Stimulated activated CD4-positive, alpha-beta T cell treated with anti-CD3 and anti-CD28 coated beads, Interleukin-12 subunit alpha, Interleukin-12 subunit beta, amount 100 ng/mL, for 48 hours (primary cell): ENCODE measurements at regions not wholly inside any gene's neighbourhood (a gene's known extent, or its start where the extent isn't known, plus 50 kb on each side); places are given as distances from the start of the nearest gene placed in this dataset.

Experiments used
- DNase-seq, 3 donors: peaks; one replicate each; pipeline ENCODE4 v3.0.0-alpha.2; 2020; ENCODE audit warnings: low read depth in 2 of 3, low spot score in 1 of 3

DNA sequence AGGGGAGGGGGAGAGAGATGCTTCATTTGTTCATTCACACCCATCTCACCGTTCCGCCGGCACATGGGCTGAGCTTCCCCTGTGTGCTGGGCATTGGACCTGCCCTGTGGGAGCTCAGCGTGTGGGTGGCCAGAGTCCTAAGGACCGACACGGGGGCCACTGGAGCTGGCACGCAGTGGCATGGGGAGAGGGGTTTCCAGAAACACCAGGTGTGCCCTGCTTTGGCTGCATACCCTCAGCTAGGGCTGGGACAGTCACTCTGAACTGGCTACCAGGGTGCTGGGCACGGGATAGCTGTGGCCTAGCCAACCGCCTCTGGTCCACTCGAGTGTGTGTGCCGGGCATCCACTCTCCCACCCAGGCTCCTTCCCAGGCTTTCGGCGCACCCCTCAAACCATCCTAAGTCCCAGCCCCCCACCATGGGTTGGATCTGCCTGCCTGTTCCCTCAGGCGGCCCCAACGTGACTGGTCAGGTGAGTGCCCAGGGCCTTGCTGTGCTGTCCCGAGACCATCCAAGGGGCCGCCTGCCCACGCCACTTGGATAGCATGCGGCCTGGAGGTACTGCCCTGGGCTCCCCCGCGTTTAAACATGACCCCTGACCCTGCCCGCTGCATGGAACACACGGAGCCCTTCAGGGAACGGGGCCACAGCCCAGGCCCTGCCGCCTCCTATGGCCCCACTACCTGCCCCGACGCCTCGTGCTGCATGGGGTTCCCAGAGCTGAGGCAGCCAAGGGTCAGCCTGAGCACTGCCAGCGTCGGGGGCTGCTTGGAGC is 51.6 kb upstream of the LINC01488 start:
- DNase-seq, result no peak

DNA sequence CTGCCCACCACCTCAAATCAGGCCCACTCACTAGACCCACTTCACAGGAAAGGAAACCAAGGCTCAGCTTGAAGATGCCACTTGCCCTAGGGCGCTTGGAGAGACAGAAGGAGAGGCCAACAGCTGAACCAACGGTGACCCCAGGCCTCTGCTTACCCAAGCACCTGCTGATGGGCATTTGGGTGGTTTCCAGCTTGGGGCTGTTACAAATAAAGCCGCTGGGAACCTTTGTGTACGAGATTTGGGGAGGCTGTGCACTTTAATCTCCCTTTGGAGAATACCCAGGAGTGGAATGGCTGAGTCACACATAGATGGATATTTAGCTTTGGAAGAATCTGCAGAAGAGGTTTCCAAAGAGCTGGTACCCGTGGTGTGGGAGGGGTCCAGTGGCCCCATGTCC is 50.9 kb upstream of the LINC01488 start:
- DNase-seq, result no peak

DNA sequence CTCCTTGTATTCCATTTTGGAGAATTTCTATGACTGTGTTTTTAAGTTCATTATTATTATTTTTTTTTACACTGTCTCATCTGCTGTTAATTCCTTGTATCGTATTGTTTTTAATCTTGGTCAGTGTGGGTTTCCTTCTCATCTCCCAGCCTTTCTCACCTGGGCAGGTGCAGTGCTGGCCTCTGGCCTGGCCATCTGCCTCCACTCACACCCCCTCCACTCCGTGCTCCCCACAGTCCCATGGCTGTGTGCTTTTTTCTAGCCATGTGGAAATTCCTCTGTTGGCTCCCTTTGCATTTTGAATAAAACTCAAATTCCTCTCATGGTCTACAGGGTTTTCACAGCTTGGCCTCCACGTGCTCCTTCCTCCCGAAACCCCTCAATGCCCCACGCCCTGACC is 50.3 kb upstream of the LINC01488 start:
- no peak for DNase-seq
